ENCODE measurements at regions not wholly inside any gene's neighbourhood (a gene's known extent, or its start where the extent isn't known, plus 50 kb on each side); places are given as distances from the start of the nearest gene placed in this dataset.

DNA sequence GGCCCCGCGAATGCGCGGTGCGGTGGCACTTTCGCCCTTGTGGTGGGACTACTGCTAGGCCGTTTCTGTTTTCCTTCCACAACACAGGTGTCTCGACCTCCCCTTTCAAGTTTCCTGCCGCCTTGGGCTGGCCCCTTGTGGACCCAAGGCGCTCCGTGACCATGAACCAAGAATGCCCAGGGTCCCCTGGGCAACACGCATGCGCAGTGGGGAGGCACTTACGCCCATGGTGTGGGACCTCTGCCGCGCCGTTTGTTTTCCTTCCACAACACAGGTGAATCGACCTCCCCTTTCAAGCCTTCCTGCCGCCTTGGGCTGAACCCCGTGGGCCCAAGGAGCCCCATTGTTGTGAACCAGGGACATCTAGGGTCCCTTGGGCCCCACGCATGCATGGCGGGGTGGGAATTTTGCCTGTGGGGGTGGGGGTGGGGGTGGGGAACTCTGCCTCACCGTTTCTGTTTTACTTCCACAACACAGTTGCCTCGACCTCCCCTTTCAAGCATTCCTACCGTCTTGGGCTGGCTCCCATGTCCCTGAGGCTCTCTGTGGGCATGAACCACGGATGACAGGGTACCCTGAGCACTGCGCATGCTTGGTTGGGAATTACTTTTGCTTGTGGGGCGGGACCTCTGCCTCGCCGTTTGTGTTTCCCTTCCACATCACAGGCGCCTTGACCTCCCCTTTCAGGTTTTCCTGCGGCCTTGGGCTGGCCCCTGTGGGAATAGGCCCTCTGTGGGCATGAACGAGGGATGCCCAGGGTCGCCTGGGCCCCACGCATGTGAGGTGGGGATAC lies 355.1 kb downstream of the ALG10 start (continued):
- TF ChIP-seq, protein P1, sequence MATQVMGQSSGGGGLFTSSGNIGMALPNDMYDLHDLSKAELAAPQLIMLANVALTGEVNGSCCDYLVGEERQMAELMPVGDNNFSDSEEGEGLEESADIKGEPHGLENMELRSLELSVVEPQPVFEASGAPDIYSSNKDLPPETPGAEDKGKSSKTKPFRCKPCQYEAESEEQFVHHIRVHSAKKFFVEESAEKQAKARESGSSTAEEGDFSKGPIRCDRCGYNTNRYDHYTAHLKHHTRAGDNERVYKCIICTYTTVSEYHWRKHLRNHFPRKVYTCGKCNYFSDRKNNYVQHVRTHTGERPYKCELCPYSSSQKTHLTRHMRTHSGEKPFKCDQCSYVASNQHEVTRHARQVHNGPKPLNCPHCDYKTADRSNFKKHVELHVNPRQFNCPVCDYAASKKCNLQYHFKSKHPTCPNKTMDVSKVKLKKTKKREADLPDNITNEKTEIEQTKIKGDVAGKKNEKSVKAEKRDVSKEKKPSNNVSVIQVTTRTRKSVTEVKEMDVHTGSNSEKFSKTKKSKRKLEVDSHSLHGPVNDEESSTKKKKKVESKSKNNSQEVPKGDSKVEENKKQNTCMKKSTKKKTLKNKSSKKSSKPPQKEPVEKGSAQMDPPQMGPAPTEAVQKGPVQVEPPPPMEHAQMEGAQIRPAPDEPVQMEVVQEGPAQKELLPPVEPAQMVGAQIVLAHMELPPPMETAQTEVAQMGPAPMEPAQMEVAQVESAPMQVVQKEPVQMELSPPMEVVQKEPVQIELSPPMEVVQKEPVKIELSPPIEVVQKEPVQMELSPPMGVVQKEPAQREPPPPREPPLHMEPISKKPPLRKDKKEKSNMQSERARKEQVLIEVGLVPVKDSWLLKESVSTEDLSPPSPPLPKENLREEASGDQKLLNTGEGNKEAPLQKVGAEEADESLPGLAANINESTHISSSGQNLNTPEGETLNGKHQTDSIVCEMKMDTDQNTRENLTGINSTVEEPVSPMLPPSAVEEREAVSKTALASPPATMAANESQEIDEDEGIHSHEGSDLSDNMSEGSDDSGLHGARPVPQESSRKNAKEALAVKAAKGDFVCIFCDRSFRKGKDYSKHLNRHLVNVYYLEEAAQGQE (IDR thresholded peaks at IDR 0.05) = no peak
- TF ChIP-seq, protein P2, sequence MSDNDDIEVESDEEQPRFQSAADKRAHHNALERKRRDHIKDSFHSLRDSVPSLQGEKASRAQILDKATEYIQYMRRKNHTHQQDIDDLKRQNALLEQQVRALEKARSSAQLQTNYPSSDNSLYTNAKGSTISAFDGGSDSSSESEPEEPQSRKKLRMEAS (IDR thresholded peaks at IDR 0.05) = no peak
- TF ChIP-seq YY1 (IDR thresholded peaks at IDR 0.05) (no peak), FOXA2 (IDR thresholded peaks at IDR 0.05) (no peak)

DNA sequence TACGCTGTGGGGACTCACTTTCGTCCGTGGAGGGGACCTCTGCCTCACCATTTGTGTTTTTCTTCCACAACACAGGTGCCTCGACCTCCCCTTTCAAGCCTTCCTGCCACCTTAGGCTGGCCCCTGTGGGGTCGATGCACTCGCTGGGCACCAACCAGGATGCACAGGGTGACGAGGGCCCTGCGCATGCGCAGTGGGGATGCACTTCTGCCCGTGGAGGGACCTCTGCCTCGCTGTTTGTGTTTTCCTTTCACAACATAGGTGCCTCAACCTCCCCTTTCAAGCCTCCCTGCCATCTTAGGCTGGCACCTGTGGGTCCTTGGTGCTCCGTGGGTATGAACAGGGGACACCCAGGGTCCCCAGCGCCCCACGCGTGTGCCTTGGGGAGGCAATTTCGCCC lies 356.8 kb downstream of the ALG10 start:
- WGBS = 55% methylated on average over 16 of the region's 16 CpGs
- no peak overlapping the region for H3K4me3 ChIP-seq (ENCODE audit: low read depth in 1 of 3, low read length in 3 of 3)
- peaks cover 0 to 4% (median 0%) of the 10 kb centered on the region in 4 donors for H3K27me3 ChIP-seq (ENCODE audit: control insufficient read depth in 4 of 4, insufficient read depth in 4 of 4, low read length in 3 of 4)
- H3K9ac ChIP-seq (ENCODE audit: low read depth in 1 of 2, low read length in 2 of 2) = no peak overlapping the region
- H3K36me3 ChIP-seq (ENCODE audit: control insufficient read depth in 4 of 4, insufficient read depth in 3 of 4, low read depth in 1 of 4, low read length in 3 of 4) = no peaks in the 10 kb centered on the region
- H3K4me1 ChIP-seq (ENCODE audit: control insufficient read depth in 4 of 4, insufficient read depth in 4 of 4, low read length in 3 of 4) = no peaks in the 10 kb centered on the region
- TF ChIP-seq, protein P2 (IDR thresholded peaks at IDR 0.05) = no peak
- TF ChIP-seq, protein P3, sequence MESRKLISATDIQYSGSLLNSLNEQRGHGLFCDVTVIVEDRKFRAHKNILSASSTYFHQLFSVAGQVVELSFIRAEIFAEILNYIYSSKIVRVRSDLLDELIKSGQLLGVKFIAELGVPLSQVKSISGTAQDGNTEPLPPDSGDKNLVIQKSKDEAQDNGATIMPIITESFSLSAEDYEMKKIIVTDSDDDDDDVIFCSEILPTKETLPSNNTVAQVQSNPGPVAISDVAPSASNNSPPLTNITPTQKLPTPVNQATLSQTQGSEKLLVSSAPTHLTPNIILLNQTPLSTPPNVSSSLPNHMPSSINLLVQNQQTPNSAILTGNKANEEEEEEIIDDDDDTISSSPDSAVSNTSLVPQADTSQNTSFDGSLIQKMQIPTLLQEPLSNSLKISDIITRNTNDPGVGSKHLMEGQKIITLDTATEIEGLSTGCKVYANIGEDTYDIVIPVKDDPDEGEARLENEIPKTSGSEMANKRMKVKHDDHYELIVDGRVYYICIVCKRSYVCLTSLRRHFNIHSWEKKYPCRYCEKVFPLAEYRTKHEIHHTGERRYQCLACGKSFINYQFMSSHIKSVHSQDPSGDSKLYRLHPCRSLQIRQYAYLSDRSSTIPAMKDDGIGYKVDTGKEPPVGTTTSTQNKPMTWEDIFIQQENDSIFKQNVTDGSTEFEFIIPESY (IDR thresholded peaks at IDR 0.05) = no peak
- no peak for TF ChIP-seq HNF4G (IDR thresholded peaks at IDR 0.05)
- TF ChIP-seq, protein P1 (IDR thresholded peaks at IDR 0.05) = no peak
- no peak for TF ChIP-seq RAD21 (IDR thresholded peaks at IDR 0.05)
- TF ChIP-seq RXRA (IDR thresholded peaks at IDR 0.05) = no peak
- TF ChIP-seq SP1 (IDR thresholded peaks at IDR 0.05) = no peak
- TF ChIP-seq EGR1 (IDR thresholded peaks at IDR 0.05; ENCODE audit: low read depth in 2 of 2) = no peak
- TF ChIP-seq TAF1 (conservative IDR thresholded peaks at IDR 0.05) = no peak
- TF ChIP-seq CTCF (IDR thresholded peaks at IDR 0.05; ENCODE audit: low read depth, low read length, missing input control) = no peak
- TF ChIP-seq GABPA (IDR thresholded peaks at IDR 0.05 in 1 of 2, conservative IDR thresholded peaks at IDR 0.05 in 1 of 2) = no peak
- no peak overlapping the region for H3K27ac ChIP-seq (ENCODE audit: low read depth in 1 of 2, low read length in 2 of 2)
- no peak for DNase-seq (ENCODE audit: low spot score)
- H3K9me3 ChIP-seq (ENCODE audit: control insufficient read depth in 4 of 4, low read length in 3 of 4) = peaks cover 3 to 26% (median 14%) of the 10 kb centered on the region in 4 donors
